Calu3 (cell line): ENCODE measurements at regions not wholly inside any gene's neighbourhood (a gene's known extent, or its start where the extent isn't known, plus 50 kb on each side); places are given as distances from the start of the nearest gene placed in this dataset.

Experiments used
- BruUV-seq: library from RNA; stranded (reverse); fragments of 400-500 nt; replicated peaks from 2 replicates; lab custom pipeline; 2021; lab: Mats Ljungman, UMichigan
- CTCF ChIA-PET: fragments of 300-600 bp; sonication (Branson Sonifier 250); formaldehyde crosslinking; loops from one replicate; lab custom pipeline; 2022; ENCODE audit warnings: antibody characterized with exemption; lab: Charles Lee
- DNase-seq: peaks from one replicate; pipeline ENCODE4 v3.0.0; 2022
- H3K27ac Mint-ChIP-seq: one replicate; pipeline ENCODE4 v1.8.0; 2022; ENCODE audit warnings: mixed read lengths; ENCODE audit not compliant: unreplicated experiment
- H3K27me3 Mint-ChIP-seq: one replicate; pipeline ENCODE4 v1.8.0; 2022; ENCODE audit warnings: mixed read lengths; ENCODE audit not compliant: unreplicated experiment
- H3K36me3 Mint-ChIP-seq: one replicate; pipeline ENCODE4 v1.8.0; 2022; ENCODE audit warnings: mild to moderate bottlenecking, moderate library complexity, mixed read lengths; ENCODE audit not compliant: insufficient read depth, unreplicated experiment
- H3K4me1 Mint-ChIP-seq: one replicate; pipeline ENCODE4 v1.8.0; 2022; ENCODE audit warnings: mild to moderate bottlenecking, low read depth, mixed read lengths; ENCODE audit not compliant: unreplicated experiment
- H3K4me3 Mint-ChIP-seq: one replicate; pipeline ENCODE4 v1.8.0; 2022; ENCODE audit warnings: mild to moderate bottlenecking, low read depth, moderate library complexity, mixed read lengths; ENCODE audit not compliant: unreplicated experiment
- H3K9me3 Mint-ChIP-seq: one replicate; pipeline ENCODE4 v1.8.0; 2022; ENCODE audit warnings: low read depth, mixed read lengths; ENCODE audit not compliant: unreplicated experiment
- intact Hi-C: fragments of 100-400 bp; cut with micrococcal nuclease; formaldehyde crosslinking; loops from one replicate; pipeline ENCODE4 v1.10.0; 2022; ENCODE audit not compliant: unreplicated experiment
- TF ChIP-seq, protein P1 (sequence below): fragments of 200-600 bp; IDR thresholded peaks from one replicate; pipeline ENCODE4 v1.8.0; 2022; ENCODE audit warnings: antibody characterized with exemption; ENCODE audit not compliant: unreplicated experiment

DNA sequence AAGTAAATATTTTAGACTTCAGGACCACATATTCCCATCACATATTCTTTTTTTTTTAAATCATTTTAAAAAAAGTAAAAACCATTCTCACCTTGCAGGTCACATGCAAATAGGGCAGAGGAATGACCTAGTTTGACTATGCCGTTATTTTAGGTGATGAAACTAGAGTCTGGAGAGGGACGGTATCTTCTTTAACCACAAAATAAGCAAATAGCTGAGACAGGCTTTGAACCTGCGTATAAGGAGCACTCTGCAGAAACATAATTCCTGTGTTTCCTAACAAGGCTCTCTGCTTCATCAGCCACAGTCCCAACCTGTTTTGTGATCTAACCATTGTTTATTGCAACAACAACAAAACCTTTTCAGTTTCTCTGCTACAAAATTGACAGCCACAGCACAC is 121.5 kb downstream of the PCTP start:
- Mint-ChIP-seq H3K36me3 (no peaks in the 10 kb centered on the region), H3K9me3 (no peaks in the 10 kb centered on the region), H3K4me1 (no peaks in the 10 kb centered on the region), H3K27me3 (peaks cover 20% of the 10 kb centered on the region), H3K4me3 (no peak overlapping the region), H3K27ac (no peak overlapping the region)
- intact Hi-C loops, result no loop called here
- TF ChIP-seq, protein P1, sequence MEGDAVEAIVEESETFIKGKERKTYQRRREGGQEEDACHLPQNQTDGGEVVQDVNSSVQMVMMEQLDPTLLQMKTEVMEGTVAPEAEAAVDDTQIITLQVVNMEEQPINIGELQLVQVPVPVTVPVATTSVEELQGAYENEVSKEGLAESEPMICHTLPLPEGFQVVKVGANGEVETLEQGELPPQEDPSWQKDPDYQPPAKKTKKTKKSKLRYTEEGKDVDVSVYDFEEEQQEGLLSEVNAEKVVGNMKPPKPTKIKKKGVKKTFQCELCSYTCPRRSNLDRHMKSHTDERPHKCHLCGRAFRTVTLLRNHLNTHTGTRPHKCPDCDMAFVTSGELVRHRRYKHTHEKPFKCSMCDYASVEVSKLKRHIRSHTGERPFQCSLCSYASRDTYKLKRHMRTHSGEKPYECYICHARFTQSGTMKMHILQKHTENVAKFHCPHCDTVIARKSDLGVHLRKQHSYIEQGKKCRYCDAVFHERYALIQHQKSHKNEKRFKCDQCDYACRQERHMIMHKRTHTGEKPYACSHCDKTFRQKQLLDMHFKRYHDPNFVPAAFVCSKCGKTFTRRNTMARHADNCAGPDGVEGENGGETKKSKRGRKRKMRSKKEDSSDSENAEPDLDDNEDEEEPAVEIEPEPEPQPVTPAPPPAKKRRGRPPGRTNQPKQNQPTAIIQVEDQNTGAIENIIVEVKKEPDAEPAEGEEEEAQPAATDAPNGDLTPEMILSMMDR, result no peak
- DNase-seq, result no peak
- BruUV-seq, result no TSS peak
- CTCF ChIA-PET, result no interaction called here

DNA sequence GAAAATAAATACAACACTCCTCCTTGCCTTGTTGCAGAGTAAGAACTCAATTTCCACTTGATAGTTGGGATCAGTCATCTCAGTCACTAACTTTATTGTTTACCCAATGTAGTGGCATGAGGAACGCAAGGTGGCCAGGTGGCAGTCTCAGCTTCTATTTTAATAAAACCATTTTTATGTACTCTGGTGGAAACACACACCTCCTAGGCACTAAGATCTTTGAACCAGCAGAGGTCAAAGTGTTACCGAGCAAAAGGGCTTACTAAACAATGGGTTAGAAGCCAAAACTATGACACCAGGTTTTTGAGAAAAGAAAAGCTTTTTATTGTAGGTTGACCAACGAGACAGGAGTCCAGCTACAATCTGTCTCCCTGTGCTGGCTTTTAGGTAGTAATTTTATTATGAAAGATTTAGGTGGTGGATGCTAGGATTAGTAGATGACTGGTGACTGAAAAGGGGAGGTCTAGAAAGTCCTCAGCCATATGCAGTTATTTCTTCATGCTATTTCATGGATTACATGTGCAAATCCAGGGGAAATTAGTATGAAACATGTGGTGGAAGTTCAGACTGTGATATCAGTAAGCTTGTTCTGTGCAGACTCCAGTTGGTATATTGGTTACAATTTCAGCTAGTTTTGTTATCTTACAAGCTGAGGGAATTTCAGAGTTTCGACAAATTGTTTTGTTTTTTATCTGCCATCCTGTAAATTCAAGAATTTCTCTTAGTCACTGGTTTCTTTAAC is 122.3 kb downstream of the PCTP start:
- Mint-ChIP-seq H3K27ac (no peak overlapping the region), H3K9me3 (no peaks in the 10 kb centered on the region), H3K36me3 (no peaks in the 10 kb centered on the region), H3K4me3 (no peak overlapping the region), H3K27me3 (peaks cover 28% of the 10 kb centered on the region), H3K4me1 (no peaks in the 10 kb centered on the region)
- CTCF ChIA-PET, result no interaction called here
- intact Hi-C loops, result no loop called here
- TF ChIP-seq, protein P1, result no peak
- no peak for DNase-seq
- no TSS peak for BruUV-seq

DNA sequence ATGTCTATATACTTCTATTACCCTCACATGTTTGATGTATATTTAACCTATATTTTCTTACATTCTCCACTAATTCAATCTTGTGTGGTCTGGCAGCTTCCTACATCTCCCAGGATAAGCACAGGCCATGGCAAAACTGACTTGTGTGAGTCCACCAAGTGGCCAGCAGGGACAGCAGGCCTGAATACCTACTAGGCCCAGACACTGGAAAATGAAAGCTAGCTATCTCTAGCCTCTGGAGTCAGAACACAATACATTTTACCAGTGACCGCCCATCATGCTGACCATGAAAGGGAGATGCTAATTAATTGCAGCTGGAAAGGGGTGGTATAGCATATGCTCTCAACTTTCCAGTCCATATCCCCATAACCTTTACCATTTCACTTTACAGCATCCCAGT is 132.3 kb downstream of the PCTP start:
- DNase-seq, result no peak
- CTCF ChIA-PET, result no interaction called here
- no peaks in the 10 kb centered on the region for H3K9me3 Mint-ChIP-seq
- H3K4me3 Mint-ChIP-seq, result no peak overlapping the region
- H3K36me3 Mint-ChIP-seq, result no peaks in the 10 kb centered on the region
- peaks cover 8% of the 10 kb centered on the region for H3K27me3 Mint-ChIP-seq
- H3K4me1 Mint-ChIP-seq, result no peaks in the 10 kb centered on the region
- TF ChIP-seq, protein P1, result no peak
- intact Hi-C loops, result no loop called here
- no peak overlapping the region for H3K27ac Mint-ChIP-seq
- no TSS peak for BruUV-seq

DNA sequence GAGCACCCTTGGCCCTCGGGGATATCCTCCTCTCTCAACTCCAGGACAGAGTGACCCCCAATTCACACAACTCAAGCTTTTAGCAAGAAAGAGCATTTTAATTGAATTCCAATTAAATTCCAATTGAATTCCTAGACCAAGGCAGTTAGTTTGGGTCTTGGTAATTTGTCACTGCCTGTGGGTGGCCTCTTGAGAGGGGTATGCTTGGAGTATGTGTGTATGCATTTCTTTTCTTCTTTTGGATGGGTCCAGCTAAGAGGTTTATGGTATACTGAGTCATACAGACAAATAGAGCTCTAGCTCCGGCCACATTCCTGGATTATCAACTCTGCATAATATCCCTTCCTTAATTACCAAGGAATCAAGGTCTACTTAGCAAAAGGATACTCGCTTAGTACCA is 136.7 kb downstream of the PCTP start:
- intact Hi-C loops, result no loop called here
- Mint-ChIP-seq H3K27ac (no peak overlapping the region), H3K27me3 (peaks cover 43% of the 10 kb centered on the region), H3K36me3 (no peaks in the 10 kb centered on the region), H3K9me3 (no peaks in the 10 kb centered on the region), H3K4me1 (no peaks in the 10 kb centered on the region), H3K4me3 (no peak overlapping the region)
- CTCF ChIA-PET, result no interaction called here
- TF ChIP-seq, protein P1, result no peak
- no peak for DNase-seq
- BruUV-seq, result no TSS peak
